SK-N-MC (cell line): ENCODE measurements at regions not wholly inside any gene's neighbourhood (a gene's known extent, or its start where the extent isn't known, plus 50 kb on each side); places are given as distances from the start of the nearest gene placed in this dataset.

Source experiments
- EZH2 ChIP-seq: fragments of 200-600 bp; sonication (generic); IDR thresholded peaks from one replicate; pipeline ENCODE4 v1.6.1; 2017; ENCODE audit warnings: antibody characterized with exemption
- POLR2AphosphoS5 ChIP-seq: IDR thresholded peaks from 2 replicates; pipeline ENCODE4 v1.6.1; 2012; ENCODE audit warnings: mild to moderate bottlenecking, low read depth, low read length, borderline replicate concordance

DNA sequence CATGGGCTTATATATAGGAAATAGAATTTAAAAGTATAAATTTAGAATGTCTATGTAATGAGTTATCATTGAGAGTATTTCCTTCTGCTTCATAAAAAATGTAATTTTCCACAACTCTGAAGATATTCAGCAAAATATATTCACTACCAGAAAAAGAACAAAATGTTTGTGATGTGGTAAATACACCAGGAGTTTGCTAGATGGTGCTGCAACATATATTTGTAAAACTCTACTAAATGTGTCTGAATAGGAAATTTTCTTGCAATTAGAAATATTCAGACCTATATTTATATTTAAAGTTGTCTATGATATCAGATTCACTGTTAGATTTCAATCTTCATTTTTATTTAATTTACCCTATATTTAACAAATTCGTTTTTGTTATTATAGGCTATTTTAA is 201.1 kb downstream of the PPP1R3A start:
- TF ChIP-seq EZH2 (no peak), POLR2AphosphoS5 (no peak)
